ENCODE measurements at regions not wholly inside any gene's neighbourhood (a gene's known extent, or its start where the extent isn't known, plus 50 kb on each side); places are given as distances from the start of the nearest gene placed in this dataset.

- DNase-seq (ENCODE audit: low read depth): no peak
Measured at GRCh38 chr13:110773480-110773879, 60.0 kb downstream of the ING1 start.

GRCh38 chr13:110774051-110774450, 60.6 kb downstream of the ING1 start:
- no peak for DNase-seq (ENCODE audit: low read depth)

- DNase-seq (ENCODE audit: low read depth): no peak
Measured at GRCh38 chr13:110774490-110774889, 61.0 kb downstream of the ING1 start.

GRCh38 chr13:110775576-110775975, 62.1 kb downstream of the ING1 start:
- no peak for DNase-seq (ENCODE audit: low read depth)

GRCh38 chr13:110777251-110777820, 63.8 kb downstream of the ING1 start:
- no peak for DNase-seq (ENCODE audit: low read depth)

- DNase-seq (ENCODE audit: low read depth): no peak
Measured at GRCh38 chr13:110779022-110779421, 65.5 kb downstream of the ING1 start.

- no peak for DNase-seq (ENCODE audit: low read depth)
Measured at GRCh38 chr13:110780422-110780821, 66.9 kb downstream of the ING1 start.

GRCh38 chr13:110782185-110782584, 68.7 kb downstream of the ING1 start:
- DNase-seq (ENCODE audit: low read depth): no peak

- no peak for DNase-seq (ENCODE audit: low read depth)
Measured at GRCh38 chr13:110784704-110785103, 71.2 kb downstream of the ING1 start.

- no peak for DNase-seq (ENCODE audit: low read depth)
Measured at GRCh38 chr13:110788778-110789177, 75.3 kb downstream of the ING1 start.

- DNase-seq (ENCODE audit: low read depth): no peak
Measured at GRCh38 chr13:110789871-110790270, 76.4 kb downstream of the ING1 start.

- no peak for DNase-seq (ENCODE audit: low read depth)
Measured at GRCh38 chr13:110790371-110790770, 76.9 kb downstream of the ING1 start.

- no peak for DNase-seq (ENCODE audit: low read depth)
Measured at GRCh38 chr13:110794209-110794608, 80.7 kb downstream of the ING1 start.

GRCh38 chr13:110797230-110797877, 83.9 kb downstream of the ING1 start:
- DNase-seq (ENCODE audit: low read depth): no peak

- DNase-seq (ENCODE audit: low read depth): no peak
Measured at GRCh38 chr13:110798081-110798994, 84.8 kb downstream of the ING1 start.

GRCh38 chr13:110799246-110800236, 86.0 kb downstream of the ING1 start:
- DNase-seq (ENCODE audit: low read depth): no peak

- no peak for DNase-seq (ENCODE audit: low read depth)
Measured at GRCh38 chr13:110801044-110801443, 87.5 kb downstream of the ING1 start.

- no peak for DNase-seq (ENCODE audit: low read depth)
Measured at GRCh38 chr13:110802260-110802659, 88.8 kb downstream of the ING1 start.

GRCh38 chr13:110806636-110807035, 93.1 kb downstream of the ING1 start:
- no peak for DNase-seq (ENCODE audit: low read depth)

- DNase-seq (ENCODE audit: low read depth): no peak
Measured at GRCh38 chr13:110807546-110807945, 94.0 kb downstream of the ING1 start.

GRCh38 chr13:110808138-110808537, 94.6 kb downstream of the ING1 start:
- DNase-seq (ENCODE audit: low read depth): no peak
